CD4-positive, alpha-beta T cell (primary cell): ENCODE measurements at regions not wholly inside any gene's neighbourhood (a gene's known extent, or its start where the extent isn't known, plus 50 kb on each side); places are given as distances from the start of the nearest gene placed in this dataset.

Experiments used
- ATAC-seq: fragments of 200-7000 bp; cut with Tn5 transposase; one replicate; pipeline ENCODE4 v1.10.0; 2022; ENCODE audit warnings: mild to moderate bottlenecking; ENCODE audit not compliant: poor library complexity
- CTCF ChIA-PET: fragments of 350-600 bp; sonication (Branson Sonifier 250); formaldehyde crosslinking; loops from one replicate; lab custom pipeline; 2021; ENCODE audit warnings: antibody characterized with exemption, inconsistent platforms; lab: Charles Lee
- POLR2A ChIA-PET: fragments of 350-600 bp; sonication (Branson Sonifier 250); formaldehyde crosslinking; loops from one replicate; lab custom pipeline; 2021; ENCODE audit warnings: antibody characterized with exemption, inconsistent platforms; lab: Charles Lee
- DNase-seq, 14 experiments: peaks; one replicate each; pipeline ENCODE4 v3.0.0-alpha.2; 2013 to 2020; ENCODE audit warnings: mixed read lengths in 2 of 14
- H3K27ac ChIP-seq, 2 donors: one replicate each; pipeline versions ENCODE4 v1.5.1 to v1.7.0; 2013; ENCODE audit warnings: low read length in 2 of 2, low read depth in 1 of 2, mild to moderate bottlenecking in 1 of 2
- H3K27me3 ChIP-seq, 2 experiments: 1 replicate in 1 of 2; 2 replicates in 1 of 2; pipeline versions ENCODE4 v1.6.1 to v1.7.0; 2013; ENCODE audit warnings: low read length in 2 of 2, control low read depth in 1 of 2, mild to moderate bottlenecking in 1 of 2, moderate library complexity in 1 of 2; ENCODE audit not compliant: insufficient read depth in 2 of 2, control insufficient read depth in 1 of 2
- H3K36me3 ChIP-seq: one replicate; pipeline ENCODE4 v1.6.1; 2013; ENCODE audit warnings: low read length, control low read depth; ENCODE audit not compliant: insufficient read depth
- H3K4me1 ChIP-seq: one replicate; pipeline ENCODE4 v1.6.1; 2013; ENCODE audit warnings: low read length, control low read depth; ENCODE audit not compliant: insufficient read depth
- H3K4me3 ChIP-seq: one replicate; pipeline ENCODE4 v1.5.1; 2013; ENCODE audit warnings: mild to moderate bottlenecking, low read length, moderate library complexity
- H3K9me3 ChIP-seq, 2 experiments: 1 replicate in 1 of 2; 2 replicates in 1 of 2; pipeline versions ENCODE4 v1.6.1 to v1.7.0; 2013; ENCODE audit warnings: low read length in 2 of 2, mild to moderate bottlenecking in 2 of 2, control low read depth in 1 of 2, moderate library complexity in 1 of 2; ENCODE audit not compliant: control insufficient read depth in 1 of 2, insufficient read depth in 1 of 2
- H3K27ac Mint-ChIP-seq: one replicate; pipeline ENCODE4 v1.8.0; 2020; ENCODE audit warnings: mixed read lengths
- H3K27me3 Mint-ChIP-seq: one replicate; pipeline ENCODE4 v1.8.0; 2021; ENCODE audit warnings: mixed read lengths
- H3K36me3 Mint-ChIP-seq: one replicate; pipeline ENCODE4 v1.8.0; 2021; ENCODE audit warnings: low read depth, mixed read lengths
- H3K4me1 Mint-ChIP-seq: one replicate; pipeline ENCODE4 v1.8.0; 2021; ENCODE audit warnings: low read depth, mixed read lengths
- H3K4me3 Mint-ChIP-seq: one replicate; pipeline ENCODE4 v1.8.0; 2020; ENCODE audit warnings: mild to moderate bottlenecking, mixed read lengths
- H3K9me3 Mint-ChIP-seq: one replicate; pipeline ENCODE4 v1.8.0; 2020; ENCODE audit warnings: mixed read lengths
- CTCF ChIP-seq: fragments of 200-600 bp; IDR thresholded peaks from one replicate; pipeline ENCODE4 v1.8.0; 2022; ENCODE audit warnings: antibody characterized with exemption, mild to moderate bottlenecking
- intact Hi-C, 2 experiments: fragments of 100-400 bp; cut with DNase I in 1 of 2; cut with micrococcal nuclease in 1 of 2; formaldehyde crosslinking; loops; one replicate each; pipeline versions ENCODE4 v1.15.1 to v1.9.0; 2023 to 2025; cut with DNase I, micrococcal nuclease

DNA sequence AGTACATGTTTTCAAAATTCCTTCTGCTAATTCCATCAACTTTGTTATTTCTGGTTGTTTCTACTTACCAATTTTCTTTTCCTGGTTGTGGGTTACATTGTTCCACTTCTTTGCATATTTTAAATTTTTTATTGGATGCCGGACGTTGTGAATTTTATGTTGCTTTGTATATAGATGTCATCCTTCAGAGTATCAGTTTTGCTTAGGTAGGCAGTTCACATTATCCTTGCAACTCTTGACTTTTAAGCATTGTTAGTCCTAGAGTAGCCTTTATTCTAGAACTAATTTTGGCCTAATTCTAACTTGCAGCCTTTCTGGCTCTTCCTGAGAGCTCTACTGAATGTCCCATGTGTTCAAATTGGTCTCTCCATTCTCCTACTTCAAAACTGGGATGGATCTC is 228.7 kb upstream of the MC4R start:
- H3K36me3 Mint-ChIP-seq, result no peaks in the 10 kb centered on the region
- H3K27me3 Mint-ChIP-seq, result no peaks in the 10 kb centered on the region
- ATAC-seq (no peak), DNase-seq (no peak)
- H3K9me3 Mint-ChIP-seq, result peaks cover 2% of the 10 kb centered on the region
- H3K27ac ChIP-seq, result no peak overlapping the region
- no peaks in the 10 kb centered on the region for H3K9me3 ChIP-seq
- no peaks in the 10 kb centered on the region for H3K4me1 Mint-ChIP-seq
- intact Hi-C loops, result no loop called here
- no peak overlapping the region for H3K27ac Mint-ChIP-seq
- no peak overlapping the region for H3K4me3 Mint-ChIP-seq
- H3K4me3 ChIP-seq, result no peak overlapping the region
- POLR2A ChIA-PET, result no interaction called here
- H3K27me3 ChIP-seq, result no peaks in the 10 kb centered on the region
- CTCF ChIA-PET, result no interaction called here
- no peak for TF ChIP-seq CTCF
- no peaks in the 10 kb centered on the region for H3K4me1 ChIP-seq
- H3K36me3 ChIP-seq, result no peaks in the 10 kb centered on the region

DNA sequence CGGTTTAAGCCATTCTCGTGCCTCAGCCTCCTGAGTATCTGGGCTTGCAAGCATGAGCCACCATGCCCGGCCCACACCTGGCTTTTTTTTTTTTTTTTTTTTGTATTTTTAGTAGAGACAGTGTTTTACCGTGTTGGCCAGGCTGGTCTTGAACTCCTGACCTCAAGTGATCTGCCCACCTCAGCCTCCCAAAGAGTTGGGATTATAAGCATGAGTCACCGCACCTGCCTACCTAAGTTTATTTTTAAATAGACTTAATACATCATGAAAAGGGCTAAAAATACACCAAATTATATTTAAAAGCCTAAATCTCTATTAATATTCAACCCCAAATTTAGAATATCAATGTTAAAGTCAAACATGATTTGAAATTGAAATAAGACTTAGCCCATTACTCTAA is 250.8 kb upstream of the MC4R start:
- no peaks in the 10 kb centered on the region for H3K4me1 Mint-ChIP-seq
- Histone ChIP-seq H3K9me3 (peaks cover 0 to 3% of the 10 kb centered on the region in 2 experiments), H3K4me3 (no peak overlapping the region), H3K4me1 (no peaks in the 10 kb centered on the region), H3K36me3 (no peaks in the 10 kb centered on the region), H3K27ac (no peak overlapping the region), H3K27me3 (no peaks in the 10 kb centered on the region)
- no peak overlapping the region for H3K4me3 Mint-ChIP-seq
- ATAC-seq (no peak), DNase-seq (no peak)
- intact Hi-C loops, result no loop called here
- CTCF ChIA-PET, result no interaction called here
- POLR2A ChIA-PET, result no interaction called here
- H3K36me3 Mint-ChIP-seq, result no peaks in the 10 kb centered on the region
- TF ChIP-seq CTCF, result no peak
- no peak overlapping the region for H3K27ac Mint-ChIP-seq
- peaks cover 7% of the 10 kb centered on the region for H3K9me3 Mint-ChIP-seq
- no peaks in the 10 kb centered on the region for H3K27me3 Mint-ChIP-seq

- no peak overlapping the region for H3K27ac Mint-ChIP-seq
- ChIA-PET POLR2A (no interaction called here), CTCF (no interaction called here)
- intact Hi-C loops, result no loop called here
- peaks cover 7% of the 10 kb centered on the region for H3K9me3 Mint-ChIP-seq
- H3K27me3 Mint-ChIP-seq, result no peaks in the 10 kb centered on the region
- no peak overlapping the region for H3K27ac ChIP-seq
- no peaks in the 10 kb centered on the region for H3K4me1 Mint-ChIP-seq
- no peaks in the 10 kb centered on the region for H3K36me3 ChIP-seq
- ATAC-seq (no peak), DNase-seq (no peak)
- no peaks in the 10 kb centered on the region for H3K27me3 ChIP-seq
- no peak overlapping the region for H3K4me3 ChIP-seq
- no peak overlapping the region for H3K4me3 Mint-ChIP-seq
- H3K36me3 Mint-ChIP-seq, result no peaks in the 10 kb centered on the region
- H3K4me1 ChIP-seq, result no peaks in the 10 kb centered on the region
- peaks cover 0 to 3% of the 10 kb centered on the region in 2 experiments for H3K9me3 ChIP-seq
- TF ChIP-seq CTCF, result no peak
These were observed 251.6 kb upstream of the MC4R start for GRCh38 chr18:60624207-60624606.
